HT1080 (cell line): ENCODE measurements at regions not wholly inside any gene's neighbourhood (a gene's known extent, or its start where the extent isn't known, plus 50 kb on each side); places are given as distances from the start of the nearest gene placed in this dataset.

Source experiments
- DNase-seq: peaks from one replicate; pipeline ENCODE4 v3.0.0-alpha.2; 2015; ENCODE audit warnings: low read depth

DNA sequence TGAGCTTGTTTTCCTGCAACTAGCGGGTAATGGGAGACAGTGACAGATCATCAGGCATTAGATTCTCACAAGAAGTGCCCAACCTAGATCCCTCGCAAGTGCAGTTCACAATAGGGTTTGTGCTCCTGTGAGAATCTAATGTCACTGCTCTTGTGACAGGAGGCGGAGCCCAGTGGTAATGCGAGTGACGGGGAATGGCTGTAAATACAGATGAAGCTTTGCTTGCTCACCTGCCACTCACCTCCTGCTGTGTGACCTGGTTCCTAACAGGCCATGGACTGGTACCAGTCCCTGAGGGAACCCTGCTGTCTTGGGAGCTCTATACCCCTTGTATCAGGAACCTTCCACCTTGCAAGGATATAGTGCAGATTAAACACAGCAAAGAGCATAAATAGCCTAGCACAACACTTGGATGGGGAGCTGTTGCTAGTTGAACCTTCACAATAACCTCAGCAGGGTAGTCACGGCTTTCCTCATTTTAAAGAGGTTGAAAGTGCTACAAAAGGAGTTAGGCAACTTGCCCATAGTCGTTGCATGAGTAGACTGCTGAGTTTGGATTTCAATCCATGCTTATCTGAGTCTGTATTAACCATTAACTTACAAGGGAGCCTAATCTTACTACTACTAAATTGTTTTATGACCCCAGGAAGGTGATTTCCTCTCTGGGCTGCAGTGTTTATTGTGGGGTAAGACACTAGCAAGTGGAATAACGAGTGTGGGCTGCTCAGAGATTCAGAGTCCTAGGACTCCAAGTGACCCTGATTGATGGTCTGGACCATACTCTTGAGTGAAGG lies 156.6 kb upstream of the ZFHX3 start:
- no peak for DNase-seq

DNA sequence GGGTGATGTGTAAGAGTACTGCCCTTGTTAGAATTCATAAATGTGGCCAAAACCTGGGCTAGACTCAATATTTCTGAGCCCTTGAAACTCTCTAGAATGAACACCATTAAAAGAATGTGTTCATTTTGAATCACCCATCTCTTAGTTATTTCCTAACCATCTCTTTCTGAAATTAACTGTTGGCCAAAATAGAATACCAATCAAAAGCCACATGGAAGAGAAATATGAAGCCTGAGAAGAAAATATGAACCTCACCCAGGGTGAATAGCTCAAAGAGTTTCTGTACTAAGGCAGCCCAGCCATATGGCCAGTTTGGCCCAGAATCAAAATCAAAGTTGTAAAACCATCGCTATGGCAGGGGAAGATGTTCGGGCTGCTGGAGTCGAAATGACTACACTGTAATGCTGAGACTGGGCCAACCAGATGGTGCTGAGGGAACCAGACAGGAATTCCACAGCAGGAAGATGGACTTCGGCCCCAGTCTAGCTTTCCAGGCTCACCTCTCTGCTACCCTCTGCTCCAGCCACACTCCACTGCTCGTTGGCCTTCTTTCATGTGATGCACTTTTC lies 154.3 kb upstream of the ZFHX3 start:
- peak; percentile 28 for DNase-seq

- DNase-seq, result no peak
These were observed 151.3 kb upstream of the ZFHX3 start for GRCh38 chr16:73199214-73199613.

- no peak for DNase-seq
These were observed 150.6 kb upstream of the ZFHX3 start for GRCh38 chr16:73198481-73198880.

- no peak for DNase-seq
These were observed 149.7 kb upstream of the ZFHX3 start for GRCh38 chr16:73197598-73197997.

- peak; percentile 68 for DNase-seq
These were observed 148.7 kb upstream of the ZFHX3 start for GRCh38 chr16:73196670-73197069.

GRCh38 chr16:73193464-73193863 lies 145.5 kb upstream of the ZFHX3 start:
- DNase-seq, result no peak

GRCh38 chr16:73192232-73192894 lies 144.4 kb upstream of the ZFHX3 start:
- DNase-seq, result no peak

DNA sequence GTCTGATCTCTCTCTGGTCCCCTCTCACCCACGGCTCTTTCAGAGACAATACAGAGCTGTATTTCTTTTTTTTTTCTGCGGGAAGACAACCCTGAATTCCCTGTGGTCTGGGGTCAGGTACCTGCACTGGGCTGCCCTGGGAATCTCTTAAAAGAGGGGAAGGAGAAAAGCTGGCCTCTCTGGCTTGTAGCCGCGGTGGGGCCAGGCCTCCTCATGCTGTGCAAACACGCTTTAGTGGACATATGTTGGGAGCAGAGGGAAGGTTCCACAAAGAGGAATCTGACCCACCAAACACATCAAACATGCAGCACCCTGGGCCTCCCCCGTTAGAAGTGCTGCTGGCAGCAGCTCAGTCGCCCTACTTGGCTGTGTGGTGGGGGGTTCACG lies 143.7 kb upstream of the ZFHX3 start:
- DNase-seq, result no peak

- DNase-seq, result no peak
These were observed 143.0 kb upstream of the ZFHX3 start for GRCh38 chr16:73190688-73191659.

DNA sequence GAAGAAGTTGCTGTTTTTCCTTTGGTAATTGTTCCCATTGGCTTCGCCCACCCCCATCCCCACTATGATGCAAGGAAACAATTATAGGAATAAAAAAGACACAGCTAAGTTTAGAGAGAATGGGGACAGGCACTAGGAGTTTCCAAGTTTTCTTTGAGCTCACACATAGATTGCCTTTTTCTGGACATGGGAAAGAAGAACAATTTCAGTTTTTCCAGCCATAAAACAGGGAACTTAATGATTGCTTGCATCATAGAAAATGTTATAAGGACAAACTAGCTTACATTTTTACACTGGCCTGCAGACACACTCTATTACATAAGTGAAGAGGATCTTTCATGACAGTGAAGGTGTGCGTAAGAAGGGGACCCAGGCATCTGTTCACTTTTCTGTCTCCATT lies 142.3 kb upstream of the ZFHX3 start:
- DNase-seq, result no peak

DNA sequence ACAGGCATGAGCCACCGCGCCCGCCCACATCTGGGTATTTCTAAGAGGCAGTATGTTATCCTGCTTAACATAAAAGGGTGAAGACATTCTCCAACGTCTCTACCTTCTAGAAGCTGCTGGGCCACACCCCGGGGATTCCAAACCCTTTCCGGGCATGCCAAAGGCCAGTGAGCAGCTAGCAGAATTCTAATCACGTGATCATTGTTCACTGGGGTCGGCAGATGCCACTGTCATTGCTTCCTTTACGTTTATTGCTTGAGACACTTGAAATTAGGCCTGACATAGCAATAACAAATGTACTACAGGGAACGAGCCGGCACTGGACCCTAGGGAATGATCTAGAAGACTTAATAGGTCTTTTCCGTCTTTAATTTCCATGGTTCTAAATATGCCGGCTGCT lies 141.2 kb upstream of the ZFHX3 start:
- DNase-seq, result no peak

DNA sequence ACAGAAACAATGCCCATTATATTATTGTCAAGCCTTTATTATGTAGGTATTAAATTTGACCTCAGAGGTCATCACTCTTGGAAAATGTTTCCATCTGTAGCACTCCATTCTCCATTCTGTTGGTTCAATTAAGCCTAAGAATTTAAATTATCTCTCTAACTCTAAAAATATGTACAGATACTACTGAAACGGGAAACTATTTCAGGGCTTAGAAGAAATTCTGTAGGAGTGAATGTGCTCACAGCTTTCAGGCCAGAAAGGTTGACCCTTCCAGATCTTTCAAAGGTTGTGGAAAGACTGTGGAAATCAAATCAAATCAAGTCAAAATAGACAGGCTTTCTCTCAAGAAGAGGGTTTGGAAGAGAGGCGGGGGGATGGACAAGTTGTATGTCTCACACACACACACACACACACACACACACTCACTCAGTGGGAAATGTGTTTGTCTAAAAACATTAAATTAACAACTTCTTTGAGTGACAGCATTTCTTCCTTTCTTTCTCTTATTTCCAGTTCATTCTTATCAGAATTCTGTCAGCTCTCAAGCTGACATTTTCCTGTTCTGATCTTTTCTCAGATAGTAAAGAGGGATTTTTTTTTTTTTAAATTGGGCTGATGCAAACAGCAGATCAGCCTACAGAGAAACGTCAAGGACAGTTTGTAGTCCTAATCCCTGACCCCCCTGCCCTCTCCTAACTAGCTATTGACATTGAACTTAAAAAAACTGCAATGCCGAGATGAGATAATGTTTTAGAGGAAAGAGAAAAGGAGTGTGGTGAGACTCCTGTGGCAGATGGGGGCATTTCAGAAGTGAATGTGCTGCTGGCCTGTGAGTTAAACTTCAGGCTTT lies 139.0 kb upstream of the ZFHX3 start:
- DNase-seq, result no peak

DNA sequence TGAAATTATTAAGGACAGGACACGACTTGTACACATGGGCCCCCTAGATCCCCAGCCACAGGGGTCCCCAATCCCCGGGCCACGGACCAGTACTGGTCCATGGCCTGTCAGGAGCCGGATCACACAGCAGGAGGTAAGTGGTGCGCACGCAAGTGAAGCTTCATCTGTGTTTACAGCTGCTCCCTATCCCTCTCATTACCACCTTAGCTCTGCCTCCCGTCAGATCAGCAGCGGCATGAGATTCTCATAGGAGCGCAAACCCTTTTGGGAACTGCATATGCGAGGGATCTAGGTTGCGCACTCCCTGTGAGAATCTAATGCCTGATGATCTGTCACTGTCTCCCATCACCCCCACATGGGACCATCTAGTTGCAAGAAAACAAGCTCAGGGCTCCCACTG lies 137.8 kb upstream of the ZFHX3 start:
- DNase-seq, result no peak

DNA sequence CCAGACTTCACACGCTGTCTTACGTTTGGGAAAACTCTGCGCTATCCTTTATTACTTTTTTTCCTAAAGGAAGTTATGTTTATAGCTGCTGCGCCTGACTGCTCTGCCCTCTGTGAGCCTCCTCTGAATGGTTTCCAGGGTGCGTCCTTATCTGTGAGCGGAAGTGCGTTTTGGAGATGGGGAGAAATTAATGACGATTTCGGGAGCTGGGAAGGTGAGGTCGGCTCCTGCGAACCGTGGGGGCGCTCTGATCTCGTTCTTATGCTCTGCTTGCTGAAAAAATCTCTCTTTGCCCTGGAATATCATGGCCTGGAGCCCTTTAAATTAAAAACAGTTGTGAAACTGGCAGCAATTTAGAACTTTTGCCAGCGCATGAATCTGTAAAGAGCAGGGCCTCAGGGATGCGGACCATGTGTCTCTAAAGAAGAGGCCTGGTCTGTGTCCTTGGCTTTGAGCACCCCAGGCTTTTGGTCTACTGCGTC lies 135.7 kb upstream of the ZFHX3 start:
- no peak for DNase-seq

GRCh38 chr16:73179705-73180331 lies 131.9 kb upstream of the ZFHX3 start:
- no peak for DNase-seq

DNA sequence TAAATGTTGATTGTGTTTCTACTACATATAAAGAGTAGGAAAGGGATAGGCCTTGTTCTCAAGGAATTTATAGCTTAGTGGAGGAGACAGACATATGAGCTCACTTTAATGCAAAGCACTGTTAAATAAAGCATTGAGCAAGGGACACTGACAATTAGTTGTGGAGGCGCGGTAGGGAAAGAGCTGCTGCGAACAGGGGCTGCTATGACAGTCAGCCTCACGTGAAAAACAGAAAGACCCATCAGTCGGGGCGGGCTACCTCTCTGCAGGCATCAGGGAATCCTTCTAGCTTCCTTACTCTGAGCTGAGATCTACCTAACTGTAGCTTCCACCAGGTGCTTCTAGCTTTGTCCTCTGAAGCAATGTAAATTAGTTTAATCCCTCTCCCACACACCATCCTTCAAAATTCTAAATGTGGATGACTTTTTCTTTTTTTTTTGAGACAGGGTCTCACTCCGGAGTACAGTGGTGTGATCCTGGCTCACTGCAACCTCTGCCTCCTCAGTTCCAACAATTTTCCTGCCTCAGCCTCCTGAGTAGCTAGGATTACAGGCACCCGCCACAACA lies 129.9 kb upstream of the ZFHX3 start:
- no peak for DNase-seq

DNA sequence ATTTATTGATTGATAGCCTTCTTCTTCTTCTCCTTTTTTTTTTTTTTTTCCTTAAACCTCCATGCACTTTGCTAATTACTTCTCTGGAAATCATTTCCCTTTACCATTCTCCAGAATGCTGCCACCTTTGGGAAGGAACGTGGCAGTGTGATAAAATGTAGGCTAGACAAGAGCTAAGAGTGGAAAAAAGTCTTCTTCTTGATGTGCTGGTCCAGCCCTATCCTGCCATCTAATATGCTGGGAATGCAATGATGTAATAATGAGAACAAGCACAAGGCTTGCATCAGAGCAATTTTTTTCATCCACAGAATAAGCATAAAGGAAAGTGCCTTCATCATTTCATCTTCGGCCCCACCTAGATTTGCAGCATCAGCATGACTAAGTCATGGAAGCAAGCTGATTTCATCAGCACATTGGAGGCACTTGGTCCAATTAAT lies 128.7 kb upstream of the ZFHX3 start:
- peak; percentile 84 for DNase-seq

DNA sequence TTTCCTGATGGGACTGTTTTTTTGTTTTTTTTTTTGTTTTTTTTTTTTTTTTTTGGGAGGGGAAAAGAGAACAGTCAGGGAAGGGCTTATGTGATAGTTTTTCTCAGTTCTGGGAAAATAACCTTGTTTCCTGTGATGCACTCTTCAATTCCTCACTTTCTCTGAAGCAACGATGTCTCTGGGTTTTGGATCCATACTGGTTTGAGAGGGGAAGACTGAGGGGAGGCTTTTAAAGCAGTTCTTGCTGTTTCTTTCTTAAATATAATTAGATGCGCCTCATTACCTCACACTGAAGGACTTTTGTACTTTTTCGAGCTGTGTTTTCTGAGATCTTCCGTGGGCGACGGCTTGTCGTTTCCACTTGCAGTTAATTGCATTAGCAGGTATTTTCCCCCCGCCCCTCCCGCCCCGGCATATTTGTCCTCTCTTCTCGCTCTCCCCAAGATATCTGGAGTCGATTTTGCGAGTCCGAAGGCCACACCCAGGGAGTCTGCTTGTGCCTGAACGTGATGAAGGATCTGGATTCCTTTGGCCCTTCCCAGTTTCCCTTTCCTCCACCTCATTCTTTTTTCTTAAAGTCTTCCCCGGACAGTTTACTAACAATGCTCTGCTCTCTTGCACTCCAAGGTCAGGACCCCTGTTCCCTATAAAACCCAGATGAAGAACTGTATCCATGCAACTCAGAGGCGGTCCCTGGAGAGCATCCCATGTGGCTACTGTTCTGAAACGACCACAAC lies 125.2 kb upstream of the ZFHX3 start:
- no peak for DNase-seq
